ENCODE measurements at regions not wholly inside any gene's neighbourhood (a gene's known extent, or its start where the extent isn't known, plus 50 kb on each side); places are given as distances from the start of the nearest gene placed in this dataset.

DNA sequence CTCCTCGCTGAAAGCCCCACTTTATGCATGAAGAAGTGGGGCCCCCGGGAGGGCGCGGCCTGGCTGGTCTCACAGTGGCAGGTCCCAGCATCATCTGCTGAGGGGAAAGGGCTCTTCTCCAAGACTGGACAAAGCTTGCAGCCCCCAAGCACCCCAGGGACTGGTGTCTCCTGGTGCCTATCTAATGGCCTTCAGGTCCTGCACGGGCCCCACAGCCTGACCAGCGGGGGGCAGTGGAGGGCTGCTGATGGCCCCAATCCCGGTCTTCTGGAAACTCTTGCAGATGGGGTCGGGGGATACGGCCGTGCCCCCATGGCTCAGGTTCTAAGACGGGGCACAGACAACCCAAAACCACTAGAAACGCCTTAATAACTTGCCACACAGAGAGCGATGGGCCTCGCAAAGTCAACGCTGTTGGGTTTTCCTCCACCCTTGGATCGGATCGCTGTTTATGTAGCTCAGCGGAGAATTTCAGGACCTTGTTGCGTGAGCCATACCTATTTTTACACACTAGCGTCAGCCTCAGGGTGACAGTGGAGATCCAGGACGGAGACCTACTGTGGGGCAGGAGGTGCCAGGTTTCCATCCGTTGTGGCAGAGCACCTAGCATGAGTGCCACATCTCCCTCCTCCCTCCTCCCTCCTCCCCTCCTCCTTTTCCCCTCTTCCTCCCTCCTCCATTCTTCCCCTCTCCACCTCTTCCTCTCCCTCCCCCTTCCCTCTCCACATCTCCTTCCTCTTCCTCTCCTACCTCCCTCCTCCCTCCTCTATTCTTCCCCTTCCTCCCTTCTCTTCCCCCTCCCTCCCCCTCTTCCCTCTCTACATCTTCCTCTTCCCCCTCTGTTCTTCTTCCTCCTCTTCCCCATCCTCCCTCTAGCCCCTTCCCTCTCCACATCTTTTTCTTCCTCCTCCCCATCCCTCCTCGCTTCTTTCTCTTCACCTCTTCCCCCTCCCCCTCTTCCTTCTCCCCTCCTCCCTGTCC is 79.3 kb upstream of the ALDH1L1 start:
- H3K27me3 Mint-ChIP-seq (ENCODE audit: low read depth, poor library complexity): peaks cover 7% of the 10 kb centered on the region
- H3K4me1 Mint-ChIP-seq: peaks cover 22% of the 10 kb centered on the region
- DNase-seq: peak; percentile 59
- H3K4me3 Mint-ChIP-seq: no peak overlapping the region
- peak; percentile 55 for TF ChIP-seq CTCF (IDR thresholded peaks at IDR 0.05)
- H3K27ac Mint-ChIP-seq: peak overlapping the region; percentile 59
- peaks cover 5% of the 10 kb centered on the region for H3K9me3 Mint-ChIP-seq
- no peaks in the 10 kb centered on the region for H3K36me3 Mint-ChIP-seq (ENCODE audit: low read depth)

DNA sequence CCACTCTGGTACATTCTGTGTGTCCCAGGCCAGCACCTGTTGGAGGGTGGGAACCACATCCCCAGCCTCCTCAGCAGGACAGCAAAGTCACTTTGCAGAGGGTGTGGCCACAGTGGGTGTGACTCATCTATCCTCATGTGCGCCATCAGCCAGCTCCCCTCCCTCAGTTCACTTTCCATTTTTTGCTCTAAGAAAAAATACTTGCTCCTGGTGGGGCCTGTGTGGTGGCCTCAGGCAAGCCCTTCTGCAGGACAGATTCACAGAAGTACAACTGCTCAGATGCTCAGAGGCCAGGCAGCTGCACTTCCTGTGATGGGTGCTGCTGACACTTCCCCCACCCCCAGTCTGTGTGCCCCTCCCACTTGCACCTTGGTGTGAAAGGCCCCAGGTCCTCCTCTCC is 78.3 kb upstream of the ALDH1L1 start:
- Mint-ChIP-seq H3K36me3 (ENCODE audit: low read depth) (no peaks in the 10 kb centered on the region), H3K9me3 (peaks cover 5% of the 10 kb centered on the region), H3K27ac (no peak overlapping the region), H3K27me3 (ENCODE audit: low read depth, poor library complexity) (peaks cover 4% of the 10 kb centered on the region), H3K4me3 (no peak overlapping the region), H3K4me1 (peaks cover 22% of the 10 kb centered on the region)
- DNase-seq: no peak
- no peak for TF ChIP-seq CTCF (IDR thresholded peaks at IDR 0.05)

GRCh38 chr3:126257984-126258383 is 77.6 kb upstream of the ALDH1L1 start:
- Mint-ChIP-seq H3K36me3 (ENCODE audit: low read depth) (no peaks in the 10 kb centered on the region), H3K27me3 (ENCODE audit: low read depth, poor library complexity) (peaks cover 3% of the 10 kb centered on the region), H3K9me3 (peaks cover 5% of the 10 kb centered on the region), H3K4me1 (peaks cover 22% of the 10 kb centered on the region), H3K4me3 (no peak overlapping the region), H3K27ac (no peak overlapping the region)
- no peak for DNase-seq
- no peak for TF ChIP-seq CTCF (IDR thresholded peaks at IDR 0.05)

- Mint-ChIP-seq H3K4me3 (no peak overlapping the region), H3K27ac (no peak overlapping the region), H3K36me3 (ENCODE audit: low read depth) (no peaks in the 10 kb centered on the region), H3K27me3 (ENCODE audit: low read depth, poor library complexity) (peaks cover 3% of the 10 kb centered on the region), H3K9me3 (peaks cover 4% of the 10 kb centered on the region), H3K4me1 (peaks cover 22% of the 10 kb centered on the region)
- TF ChIP-seq CTCF (IDR thresholded peaks at IDR 0.05): no peak
- no peak for DNase-seq
These were observed 76.8 kb upstream of the ALDH1L1 start for GRCh38 chr3:126257174-126257573.

- Mint-ChIP-seq H3K4me3 (no peak overlapping the region), H3K9me3 (no peaks in the 10 kb centered on the region), H3K36me3 (ENCODE audit: low read depth) (no peaks in the 10 kb centered on the region), H3K27me3 (ENCODE audit: low read depth, poor library complexity) (peaks cover 3% of the 10 kb centered on the region), H3K27ac (no peak overlapping the region), H3K4me1 (peaks cover 16% of the 10 kb centered on the region)
- TF ChIP-seq CTCF (IDR thresholded peaks at IDR 0.05): no peak
- DNase-seq: no peak
These were observed 75.9 kb upstream of the ALDH1L1 start for GRCh38 chr3:126256251-126256650.

- Mint-ChIP-seq H3K27me3 (ENCODE audit: low read depth, poor library complexity) (peaks cover 3% of the 10 kb centered on the region), H3K4me1 (no peaks in the 10 kb centered on the region), H3K36me3 (ENCODE audit: low read depth) (peaks cover 4% of the 10 kb centered on the region), H3K9me3 (peaks cover 7% of the 10 kb centered on the region), H3K27ac (no peak overlapping the region), H3K4me3 (no peak overlapping the region)
- no peak for TF ChIP-seq CTCF (IDR thresholded peaks at IDR 0.05)
- no peak for DNase-seq
These were observed 72.7 kb upstream of the ALDH1L1 start for GRCh38 chr3:126253072-126253471.

Data from nephron progenitor cell (in vitro differentiated cells).